HepG2 (cell line): ENCODE measurements at regions not wholly inside any gene's neighbourhood (a gene's known extent, or its start where the extent isn't known, plus 50 kb on each side); places are given as distances from the start of the nearest gene placed in this dataset.

ENCODE experiments used
- ATAC-seq: fragments of 200-7000 bp; cut with Tn5 transposase; 3 replicates; pipeline ENCODE4 v1.9.1; 2020; ENCODE audit warnings: mild to moderate bottlenecking, moderate library complexity
- BruUV-seq: library from RNA; stranded (reverse); fragments of 400-500 nt; replicated peaks from 2 replicates; lab custom pipeline; 2021; lab: Mats Ljungman, UMichigan
- CTCF ChIA-PET: fragments of 300-600 bp; formaldehyde crosslinking; extraction: SDS; loops from one replicate; lab custom pipeline; 2021; ENCODE audit warnings: low total read pairs, inconsistent platforms, low intra/inter-chr PET ratio; lab: Yijun Ruan, JAX
- POLR2A ChIA-PET: fragments of 350-600 bp; sonication (Branson Sonifier 250); formaldehyde crosslinking; loops from one replicate; lab custom pipeline; 2020; ENCODE audit warnings: antibody characterized with exemption, inconsistent platforms; lab: Yijun Ruan, JAX
- DNase-seq: peaks from one replicate; pipeline ENCODE4 v3.0.0-alpha.2; 2015; ENCODE audit warnings: low spot score
- FAIRE-seq: peaks from 3 replicates; lab custom pipeline; 2011; peaks lifted over from hg19 to GRCh38; lab: Jason Lieb, UNC
- H2AFZ ChIP-seq: one replicate; pipeline ENCODE4 v1.6.1; 2011; ENCODE audit warnings: low read length, inconsistent platforms
- H3K27ac ChIP-seq: fragments of 300-600 bp; 3 replicates; pipeline ENCODE4 v1.8.0; 2011; ENCODE audit warnings: mixed run types, mild to moderate bottlenecking, mixed read lengths, low read length, inconsistent platforms; ENCODE audit not compliant: insufficient read depth; ENCODE audit errors: extremely low read length
- H3K27me3 ChIP-seq, 2 experiments: fragments of 200-600 bp in 1 of 2; 2 replicates in 1 of 2; 3 replicates in 1 of 2; pipeline versions ENCODE4 v1.6.0 to v1.8.0; 2011; ENCODE audit warnings: low read length in 2 of 2, mild to moderate bottlenecking in 2 of 2, moderate library complexity in 2 of 2, inconsistent platforms in 1 of 2; ENCODE audit not compliant: insufficient read depth in 2 of 2, control insufficient read depth in 1 of 2
- H3K36me3 ChIP-seq, 2 experiments: fragments of 200-600 bp in 1 of 2; replicated peaks in 1 of 2; 2 replicates in 1 of 2; 3 replicates in 1 of 2; pipeline versions ENCODE4 v1.5.1 to v1.8.0; 2011; ENCODE audit warnings: low read length in 2 of 2, inconsistent platforms in 1 of 2; ENCODE audit not compliant: insufficient read depth in 2 of 2, control insufficient read depth in 1 of 2
- H3K4me1 ChIP-seq: 2 replicates; pipeline ENCODE4 v1.5.1; 2012; ENCODE audit warnings: low read length, inconsistent platforms; ENCODE audit not compliant: insufficient read depth
- H3K4me2 ChIP-seq: 2 replicates; pipeline ENCODE4 v1.6.0; 2011; ENCODE audit warnings: low read depth, low read length, inconsistent platforms
- H3K4me3 ChIP-seq, 3 experiments: fragments of 200-600 bp in 1 of 3; sonication (generic), shearing (Covaris generic) in 1 of 3; replicated peaks in 1 of 3; 2 replicates each; pipeline ENCODE4 v1.5.1; 2011 to 2016; ENCODE audit warnings: low read length in 3 of 3, inconsistent platforms in 2 of 3, low read depth in 2 of 3, mild to moderate bottlenecking in 2 of 3, control low read depth in 1 of 3, mixed read lengths in 1 of 3; ENCODE audit not compliant: insufficient read depth in 1 of 3
- H3K79me2 ChIP-seq: one replicate; pipeline ENCODE4 v1.6.1; 2011; ENCODE audit warnings: low read length, inconsistent platforms; ENCODE audit not compliant: insufficient read depth
- H3K9ac ChIP-seq: 2 replicates; pipeline ENCODE4 v1.6.0; 2011; ENCODE audit warnings: mild to moderate bottlenecking, low read depth, low read length, inconsistent platforms; ENCODE audit not compliant: insufficient read depth
- H3K9me3 ChIP-seq: 2 replicates; pipeline ENCODE4 v1.5.1; 2012; ENCODE audit warnings: mild to moderate bottlenecking, low read length
- H4K20me1 ChIP-seq: 2 replicates; pipeline ENCODE4 v1.6.0; 2011; ENCODE audit warnings: inconsistent platforms, mild to moderate bottlenecking, low read length, moderate library complexity; ENCODE audit not compliant: insufficient read depth
- ARNT ChIP-seq: fragments of 450-650 bp; IDR thresholded peaks from 2 replicates; pipeline ENCODE4 v1.6.1; 2017
- FOXP1 ChIP-seq, 2 experiments: fragments of 450-650 bp in 1 of 2; IDR thresholded peaks; 2 replicates each; pipeline ENCODE4 v1.6.1; 2017 to 2018; ENCODE audit warnings: antibody characterized with exemption in 1 of 2
- HNRNPH1 ChIP-seq: fragments of 200-400 bp; formaldehyde crosslinking; optimal IDR thresholded peaks from 2 replicates; pipeline ENCODE3; 2017; ENCODE audit warnings: mild to moderate bottlenecking, low read depth, low read length
- NBN ChIP-seq: fragments of 450-650 bp; conservative IDR thresholded peaks from 2 replicates; pipeline ENCODE4 v1.6.1; 2017
- NFKBIZ ChIP-seq: IDR thresholded peaks from 2 replicates; pipeline ENCODE4 v1.6.1; 2018; ENCODE audit warnings: missing genetic modification reagents, missing compliant biosample characterization
- TAF15 ChIP-seq: fragments of 200-400 bp; formaldehyde crosslinking; IDR thresholded peaks from one replicate; pipeline ENCODE4 v1.6.1; 2018; ENCODE audit warnings: mild to moderate bottlenecking, low read depth, low read length; ENCODE audit not compliant: poor library complexity, severe bottlenecking
- ZNF124 ChIP-seq: sonication (generic); formaldehyde crosslinking; IDR thresholded peaks from 2 replicates; pipeline ENCODE4 v1.4.0; 2020; ENCODE audit warnings: missing genetic modification reagents
- WGBS: methylation state at CpG from one replicate; pipeline ENCODE4 v1.1.6; 2017; ENCODE audit warnings: low lambda C conversion rate; 5-methylcytosine and 5-hydroxymethylcytosine counted together
- in situ Hi-C: cut with HindIII; loops from 2 replicates; pipeline ENCODE4 v1.10.0; 2017; ENCODE audit warnings: low pct_unique_long_range_greater_than_20kb; ENCODE audit not compliant: extremely low pct_ligation_motif_present
- intact Hi-C: fragments of 100-400 bp; cut with micrococcal nuclease; formaldehyde crosslinking; loops from one replicate; pipeline ENCODE4 v1.10.0; 2022; ENCODE audit not compliant: unreplicated experiment
- TF ChIP-seq, protein P1 (sequence below): sonication (generic); formaldehyde crosslinking; IDR thresholded peaks from 2 replicates; pipeline ENCODE4 v1.5.0; 2020; ENCODE audit warnings: missing genetic modification reagents
- TF ChIP-seq, protein P2 (sequence below): sonication (generic); formaldehyde crosslinking; conservative IDR thresholded peaks from 2 replicates; pipeline ENCODE4 v1.4.0; 2020; ENCODE audit warnings: missing genetic modification reagents

DNA sequence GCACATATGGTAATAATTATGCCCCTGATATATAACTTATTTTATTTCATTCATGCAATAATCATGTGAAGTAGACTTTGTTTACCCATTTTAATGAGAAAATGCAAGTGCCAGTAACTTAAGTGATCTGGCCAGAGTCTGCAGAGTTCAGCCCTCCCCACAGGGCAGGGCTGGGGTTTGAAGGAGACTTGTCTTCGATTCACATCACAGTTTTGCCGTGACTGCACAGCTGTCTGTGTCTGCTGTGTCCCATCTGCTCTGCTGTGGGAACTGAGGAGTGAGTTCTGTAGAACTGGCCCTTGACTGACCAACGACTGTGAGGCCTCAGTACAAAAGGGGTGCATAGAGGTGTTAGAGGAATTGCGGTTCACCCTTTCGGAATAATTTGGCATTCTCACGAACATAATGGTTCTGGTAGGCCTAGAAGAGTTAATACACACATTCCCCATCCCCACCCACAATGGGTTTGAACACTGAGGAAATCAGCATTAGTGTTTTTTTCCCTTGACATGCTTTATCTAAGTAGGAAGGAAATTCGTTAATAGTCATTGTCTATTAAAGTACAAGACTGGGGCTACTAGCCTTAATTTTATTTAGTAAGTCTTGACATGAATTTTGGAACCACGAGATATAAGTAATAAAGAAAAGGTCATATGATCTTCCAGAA, 113.6 kb upstream of the MON1B start:
- H3K9me3 ChIP-seq, result no peaks in the 10 kb centered on the region
- POLR2A ChIA-PET, result no interaction called here
- no peak for FAIRE-seq
- no peak for ATAC-seq
- no peak overlapping the region for H3K4me2 ChIP-seq
- in situ Hi-C loops (no loop called here), intact Hi-C loops (no loop called here)
- CTCF ChIA-PET, result no interaction called here
- no peak overlapping the region for H2AFZ ChIP-seq
- no peaks in the 10 kb centered on the region for H3K4me1 ChIP-seq
- no peak for DNase-seq
- H3K36me3 ChIP-seq, result no peaks in the 10 kb centered on the region
- WGBS, result 18% methylated on average over 8 of the region's 8 CpGs
- no peak overlapping the region for H3K4me3 ChIP-seq
- no peak overlapping the region for H3K9ac ChIP-seq
- TF ChIP-seq ARNT (no peak), TAF15 (no peak), NFKBIZ (CRISPR knock-in tag) (no peak), HNRNPH1 (no peak), NBN (no peak), FOXP1 (IDR thresholded peaks at IDR 0.05) (no peak), FOXP1 (CRISPR knock-in tag; IDR thresholded peaks at IDR 0.05) (no peak), ZNF124 (CRISPR knock-in tag) (no peak)
- TF ChIP-seq, protein P1, sequence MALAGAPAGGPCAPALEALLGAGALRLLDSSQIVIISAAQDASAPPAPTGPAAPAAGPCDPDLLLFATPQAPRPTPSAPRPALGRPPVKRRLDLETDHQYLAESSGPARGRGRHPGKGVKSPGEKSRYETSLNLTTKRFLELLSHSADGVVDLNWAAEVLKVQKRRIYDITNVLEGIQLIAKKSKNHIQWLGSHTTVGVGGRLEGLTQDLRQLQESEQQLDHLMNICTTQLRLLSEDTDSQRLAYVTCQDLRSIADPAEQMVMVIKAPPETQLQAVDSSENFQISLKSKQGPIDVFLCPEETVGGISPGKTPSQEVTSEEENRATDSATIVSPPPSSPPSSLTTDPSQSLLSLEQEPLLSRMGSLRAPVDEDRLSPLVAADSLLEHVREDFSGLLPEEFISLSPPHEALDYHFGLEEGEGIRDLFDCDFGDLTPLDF (CRISPR knock-in tag), result no peak
- TF ChIP-seq, protein P2, sequence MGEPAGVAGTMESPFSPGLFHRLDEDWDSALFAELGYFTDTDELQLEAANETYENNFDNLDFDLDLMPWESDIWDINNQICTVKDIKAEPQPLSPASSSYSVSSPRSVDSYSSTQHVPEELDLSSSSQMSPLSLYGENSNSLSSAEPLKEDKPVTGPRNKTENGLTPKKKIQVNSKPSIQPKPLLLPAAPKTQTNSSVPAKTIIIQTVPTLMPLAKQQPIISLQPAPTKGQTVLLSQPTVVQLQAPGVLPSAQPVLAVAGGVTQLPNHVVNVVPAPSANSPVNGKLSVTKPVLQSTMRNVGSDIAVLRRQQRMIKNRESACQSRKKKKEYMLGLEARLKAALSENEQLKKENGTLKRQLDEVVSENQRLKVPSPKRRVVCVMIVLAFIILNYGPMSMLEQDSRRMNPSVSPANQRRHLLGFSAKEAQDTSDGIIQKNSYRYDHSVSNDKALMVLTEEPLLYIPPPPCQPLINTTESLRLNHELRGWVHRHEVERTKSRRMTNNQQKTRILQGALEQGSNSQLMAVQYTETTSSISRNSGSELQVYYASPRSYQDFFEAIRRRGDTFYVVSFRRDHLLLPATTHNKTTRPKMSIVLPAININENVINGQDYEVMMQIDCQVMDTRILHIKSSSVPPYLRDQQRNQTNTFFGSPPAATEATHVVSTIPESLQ (CRISPR knock-in tag), result no peak
- no peaks in the 10 kb centered on the region for H3K79me2 ChIP-seq
- no peaks in the 10 kb centered on the region for H4K20me1 ChIP-seq
- no peak overlapping the region for H3K27ac ChIP-seq
- no peaks in the 10 kb centered on the region for H3K27me3 ChIP-seq
- no TSS peak for BruUV-seq
